Activated naive CD4-positive, alpha-beta T cell treated with anti-CD3 and anti-CD28 coated beads, Interleukin-2, amount 50 U/mL, for 24 hours (primary cell): ENCODE measurements at regions not wholly inside any gene's neighbourhood (a gene's known extent, or its start where the extent isn't known, plus 50 kb on each side); places are given as distances from the start of the nearest gene placed in this dataset.

Experiments
- H3K27ac Mint-ChIP-seq: one replicate; pipeline ENCODE4 v1.8.0; 2021; ENCODE audit warnings: mild to moderate bottlenecking, mixed read lengths
- H3K27me3 Mint-ChIP-seq: one replicate; pipeline ENCODE4 v1.8.0; 2021; ENCODE audit warnings: mixed read lengths
- H3K36me3 Mint-ChIP-seq: one replicate; pipeline ENCODE4 v1.8.0; 2021; ENCODE audit warnings: mixed read lengths
- H3K4me1 Mint-ChIP-seq: one replicate; pipeline ENCODE4 v1.8.0; 2021; ENCODE audit warnings: mixed read lengths
- H3K4me3 Mint-ChIP-seq: one replicate; pipeline ENCODE4 v1.8.0; 2021; ENCODE audit warnings: mild to moderate bottlenecking, mixed read lengths
- H3K9me3 Mint-ChIP-seq: one replicate; pipeline ENCODE4 v1.8.0; 2021; ENCODE audit warnings: mixed read lengths

GRCh38 chr18:38077229-38077628, 511.6 kb upstream of the CELF4 start:
- no peaks in the 10 kb centered on the region for H3K27me3 Mint-ChIP-seq
- H3K36me3 Mint-ChIP-seq = no peaks in the 10 kb centered on the region
- no peaks in the 10 kb centered on the region for H3K4me1 Mint-ChIP-seq
- H3K27ac Mint-ChIP-seq = no peak overlapping the region
- H3K9me3 Mint-ChIP-seq = no peaks in the 10 kb centered on the region
- H3K4me3 Mint-ChIP-seq = no peak overlapping the region

- no peaks in the 10 kb centered on the region for H3K36me3 Mint-ChIP-seq
- H3K27ac Mint-ChIP-seq = no peak overlapping the region
- H3K4me3 Mint-ChIP-seq = no peak overlapping the region
- H3K27me3 Mint-ChIP-seq = no peaks in the 10 kb centered on the region
- H3K4me1 Mint-ChIP-seq = no peaks in the 10 kb centered on the region
- no peaks in the 10 kb centered on the region for H3K9me3 Mint-ChIP-seq
These were observed 510.9 kb upstream of the CELF4 start for GRCh38 chr18:38076346-38077070.

- no peak overlapping the region for H3K27ac Mint-ChIP-seq
- H3K4me1 Mint-ChIP-seq = no peaks in the 10 kb centered on the region
- H3K27me3 Mint-ChIP-seq = no peaks in the 10 kb centered on the region
- H3K36me3 Mint-ChIP-seq = no peaks in the 10 kb centered on the region
- no peak overlapping the region for H3K4me3 Mint-ChIP-seq
- H3K9me3 Mint-ChIP-seq = no peaks in the 10 kb centered on the region
These were observed 508.8 kb upstream of the CELF4 start for GRCh38 chr18:38074298-38074876.

- no peaks in the 10 kb centered on the region for H3K4me1 Mint-ChIP-seq
- no peak overlapping the region for H3K4me3 Mint-ChIP-seq
- peaks cover 6% of the 10 kb centered on the region for H3K9me3 Mint-ChIP-seq
- H3K27ac Mint-ChIP-seq = no peak overlapping the region
- H3K27me3 Mint-ChIP-seq = no peaks in the 10 kb centered on the region
- no peaks in the 10 kb centered on the region for H3K36me3 Mint-ChIP-seq
These were observed 502.2 kb upstream of the CELF4 start for GRCh38 chr18:38067821-38068220.

GRCh38 chr18:38067086-38067485, 501.5 kb upstream of the CELF4 start:
- H3K9me3 Mint-ChIP-seq = peaks cover 6% of the 10 kb centered on the region

GRCh38 chr18:38052879-38053590, 487.4 kb upstream of the CELF4 start:
- H3K27ac Mint-ChIP-seq = no peak overlapping the region
- no peaks in the 10 kb centered on the region for H3K27me3 Mint-ChIP-seq
- H3K36me3 Mint-ChIP-seq = no peaks in the 10 kb centered on the region
- no peak overlapping the region for H3K4me3 Mint-ChIP-seq
- H3K9me3 Mint-ChIP-seq = no peaks in the 10 kb centered on the region
- no peaks in the 10 kb centered on the region for H3K4me1 Mint-ChIP-seq

More at GRCh38 chr18:38067086-38067485, 501.5 kb upstream of the CELF4 start:
- Mint-ChIP-seq H3K27me3 (no peaks in the 10 kb centered on the region), H3K4me3 (no peak overlapping the region), H3K27ac (no peak overlapping the region), H3K4me1 (no peaks in the 10 kb centered on the region), H3K36me3 (no peaks in the 10 kb centered on the region)

- H3K27ac Mint-ChIP-seq = no peak overlapping the region
These were observed 482.2 kb upstream of the CELF4 start for GRCh38 chr18:38047820-38048219.

GRCh38 chr18:38046651-38047050, 481.1 kb upstream of the CELF4 start:
- H3K27ac Mint-ChIP-seq = no peak overlapping the region
- H3K4me3 Mint-ChIP-seq = no peak overlapping the region
- no peaks in the 10 kb centered on the region for H3K4me1 Mint-ChIP-seq
- H3K36me3 Mint-ChIP-seq = no peaks in the 10 kb centered on the region
- H3K27me3 Mint-ChIP-seq = no peaks in the 10 kb centered on the region
- H3K9me3 Mint-ChIP-seq = no peaks in the 10 kb centered on the region

More at GRCh38 chr18:38047820-38048219, 482.2 kb upstream of the CELF4 start:
- H3K27me3 Mint-ChIP-seq = no peaks in the 10 kb centered on the region
- H3K36me3 Mint-ChIP-seq = no peaks in the 10 kb centered on the region
- H3K4me3 Mint-ChIP-seq = no peak overlapping the region
- H3K4me1 Mint-ChIP-seq = no peaks in the 10 kb centered on the region
- no peaks in the 10 kb centered on the region for H3K9me3 Mint-ChIP-seq

- H3K27me3 Mint-ChIP-seq = no peaks in the 10 kb centered on the region
- H3K36me3 Mint-ChIP-seq = no peaks in the 10 kb centered on the region
- no peaks in the 10 kb centered on the region for H3K9me3 Mint-ChIP-seq
- no peaks in the 10 kb centered on the region for H3K4me1 Mint-ChIP-seq
- no peak overlapping the region for H3K27ac Mint-ChIP-seq
- no peak overlapping the region for H3K4me3 Mint-ChIP-seq
These were observed 480.2 kb upstream of the CELF4 start for GRCh38 chr18:38045845-38046244.

GRCh38 chr18:38042211-38042890, 476.8 kb upstream of the CELF4 start:
- Mint-ChIP-seq H3K4me1 (no peaks in the 10 kb centered on the region), H3K27me3 (no peaks in the 10 kb centered on the region), H3K9me3 (no peaks in the 10 kb centered on the region), H3K27ac (no peak overlapping the region), H3K36me3 (no peaks in the 10 kb centered on the region), H3K4me3 (no peak overlapping the region)

- H3K27me3 Mint-ChIP-seq = no peaks in the 10 kb centered on the region
- no peak overlapping the region for H3K4me3 Mint-ChIP-seq
These were observed 472.6 kb upstream of the CELF4 start for GRCh38 chr18:38038242-38038641.

GRCh38 chr18:38035193-38035592, 469.6 kb upstream of the CELF4 start:
- Mint-ChIP-seq H3K36me3 (no peaks in the 10 kb centered on the region), H3K27ac (no peak overlapping the region), H3K4me1 (no peaks in the 10 kb centered on the region), H3K27me3 (no peaks in the 10 kb centered on the region), H3K9me3 (no peaks in the 10 kb centered on the region), H3K4me3 (no peak overlapping the region)

More at GRCh38 chr18:38038242-38038641, 472.6 kb upstream of the CELF4 start:
- Mint-ChIP-seq H3K27ac (no peak overlapping the region), H3K36me3 (no peaks in the 10 kb centered on the region), H3K4me1 (no peaks in the 10 kb centered on the region), H3K9me3 (no peaks in the 10 kb centered on the region)

GRCh38 chr18:38033282-38033681, 467.7 kb upstream of the CELF4 start:
- Mint-ChIP-seq H3K27ac (no peak overlapping the region), H3K27me3 (no peaks in the 10 kb centered on the region), H3K4me3 (no peak overlapping the region), H3K9me3 (no peaks in the 10 kb centered on the region), H3K36me3 (no peaks in the 10 kb centered on the region), H3K4me1 (no peaks in the 10 kb centered on the region)

GRCh38 chr18:38032516-38032915, 466.9 kb upstream of the CELF4 start:
- Mint-ChIP-seq H3K4me1 (no peaks in the 10 kb centered on the region), H3K9me3 (no peaks in the 10 kb centered on the region), H3K27me3 (no peaks in the 10 kb centered on the region), H3K36me3 (no peaks in the 10 kb centered on the region), H3K4me3 (no peak overlapping the region), H3K27ac (no peak overlapping the region)

- no peaks in the 10 kb centered on the region for H3K27me3 Mint-ChIP-seq
- no peaks in the 10 kb centered on the region for H3K9me3 Mint-ChIP-seq
- no peaks in the 10 kb centered on the region for H3K36me3 Mint-ChIP-seq
- no peaks in the 10 kb centered on the region for H3K4me1 Mint-ChIP-seq
- no peak overlapping the region for H3K27ac Mint-ChIP-seq
- H3K4me3 Mint-ChIP-seq = no peak overlapping the region
These were observed 463.3 kb upstream of the CELF4 start for GRCh38 chr18:38028946-38029345.
